Panc1 (cell line): ENCODE measurements at regions not wholly inside any gene's neighbourhood (a gene's known extent, or its start where the extent isn't known, plus 50 kb on each side); places are given as distances from the start of the nearest gene placed in this dataset.

ENCODE experiments used
- CTCF ChIP-seq: fragments of 450-650 bp; IDR thresholded peaks from 2 replicates; pipeline ENCODE4 v1.5.1; 2017; ENCODE audit warnings: mild to moderate bottlenecking
- POLR2AphosphoS5 ChIP-seq: IDR thresholded peaks from 2 replicates; pipeline ENCODE4 v1.6.1; 2012; ENCODE audit warnings: mild to moderate bottlenecking, low read depth, low read length, moderate library complexity

- no peak for TF ChIP-seq POLR2AphosphoS5
- TF ChIP-seq CTCF = no peak
These were observed 128.7 kb upstream of the TLE3 start for GRCh38 chr15:70226337-70226980.
